GM19351 (cell line): ENCODE measurements at regions not wholly inside any gene's neighbourhood (a gene's known extent, or its start where the extent isn't known, plus 50 kb on each side); places are given as distances from the start of the nearest gene placed in this dataset.
"Not testable (repeated sequence)": the region's sequence is repeated elsewhere in the genome, so short reads cannot be mapped to it uniquely, and the experiment has no call there.

Experiments
- ATAC-seq: cut with Tn5 transposase; IDR thresholded peaks from one replicate; pipeline ENCODE4 v1.9.1; 2021; ENCODE audit warnings: mild to moderate bottlenecking, moderate library complexity; ENCODE audit not compliant: unreplicated experiment

DNA sequence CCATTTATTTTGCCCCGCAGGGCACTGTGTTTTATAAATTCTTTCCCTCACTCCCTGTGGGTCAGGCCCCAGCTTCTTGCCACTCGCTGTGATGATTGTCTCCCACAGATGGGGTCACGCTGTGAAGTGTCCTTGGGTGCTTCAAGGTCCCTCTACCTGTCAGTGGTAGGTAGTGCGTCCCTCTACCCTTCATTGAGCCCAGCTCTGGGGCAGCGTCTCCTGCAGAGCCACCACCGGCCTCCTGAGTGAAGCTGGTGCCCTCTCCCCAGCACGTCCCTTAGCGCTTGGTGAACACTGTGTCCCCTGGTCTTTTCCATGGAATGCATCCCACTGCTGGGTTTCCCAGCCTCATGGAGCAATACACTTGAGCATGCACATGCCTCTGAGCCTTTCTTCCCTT is 108.2 kb downstream of the NRN1 start:
- no peak for ATAC-seq

DNA sequence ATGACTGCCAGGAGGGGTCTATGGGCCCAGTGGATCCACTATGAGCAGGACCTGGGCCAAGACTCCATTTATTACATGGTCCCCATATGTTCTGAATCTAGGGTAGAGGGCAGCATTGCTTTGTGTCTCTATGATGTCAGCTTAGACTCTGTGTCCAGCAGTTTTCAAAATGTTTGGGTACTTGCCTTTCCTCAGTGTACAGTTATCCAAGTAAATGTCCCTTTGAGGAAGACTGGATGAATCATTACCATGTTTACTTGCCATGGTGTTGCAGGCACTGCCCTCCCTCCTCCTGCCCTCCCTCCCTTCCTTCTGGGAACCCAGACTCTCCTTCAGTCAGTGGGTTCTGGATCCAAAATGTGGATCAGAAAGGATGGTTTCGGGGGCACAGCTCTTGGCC is 108.6 kb downstream of the NRN1 start:
- ATAC-seq = no peak

GRCh38 chr6:5896476-5897200 is 110.1 kb downstream of the NRN1 start:
- no peak for ATAC-seq

DNA sequence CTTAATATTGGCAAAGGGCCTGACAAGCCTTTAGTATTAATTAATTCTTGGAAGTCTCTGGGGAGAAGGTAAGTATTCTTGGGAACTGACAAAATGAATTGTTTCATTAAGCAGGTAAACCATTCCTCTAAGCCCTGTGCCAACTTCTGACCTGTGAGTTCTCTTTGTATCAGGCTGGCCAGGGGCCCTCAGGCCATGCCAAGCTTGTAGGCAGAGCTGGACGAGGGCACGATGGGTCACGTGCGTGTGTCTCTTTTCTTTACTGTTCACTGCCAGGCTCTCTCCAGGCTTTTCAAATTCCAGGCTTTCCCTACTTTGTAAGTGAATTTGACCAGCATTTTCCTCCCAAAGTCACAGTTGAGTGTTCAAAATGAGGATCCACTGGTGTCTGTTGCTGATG is 112.4 kb downstream of the NRN1 start:
- ATAC-seq = no peak

GRCh38 chr6:5893295-5893694 is 113.4 kb downstream of the NRN1 start:
- no peak for ATAC-seq

- ATAC-seq = no peak
Observed at GRCh38 chr6:5892669-5893068, 114.1 kb downstream of the NRN1 start.

- ATAC-seq = no peak
Observed at GRCh38 chr6:5878792-5879191, 127.9 kb downstream of the NRN1 start.

- no peak for ATAC-seq
Observed at GRCh38 chr6:5876076-5876475, 130.6 kb downstream of the NRN1 start.

- not testable (repeated sequence) for ATAC-seq
Observed at GRCh38 chr6:5873976-5874375, 132.7 kb downstream of the NRN1 start.

GRCh38 chr6:5871296-5871695 is 135.4 kb downstream of the NRN1 start:
- ATAC-seq = peak; percentile 65

DNA sequence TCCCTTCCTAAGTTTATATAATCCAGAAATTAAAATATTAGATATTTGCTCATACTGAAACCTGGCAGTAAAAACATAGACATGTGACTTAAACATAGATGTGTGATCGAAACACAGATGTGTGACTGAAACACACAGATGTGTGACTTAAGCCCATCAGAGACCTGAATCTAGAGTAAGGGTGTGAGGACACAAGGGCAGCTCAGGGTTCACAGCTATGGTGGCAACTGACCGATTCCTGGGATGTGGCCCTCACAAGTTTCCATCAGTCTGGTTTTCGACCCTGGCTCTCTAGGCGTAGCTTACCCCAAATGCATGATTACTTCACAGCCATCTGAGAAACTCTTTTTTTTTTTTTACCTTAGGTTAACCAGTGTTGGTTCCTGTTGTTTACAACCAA is 137.0 kb downstream of the NRN1 start:
- ATAC-seq = peak; percentile 60

DNA sequence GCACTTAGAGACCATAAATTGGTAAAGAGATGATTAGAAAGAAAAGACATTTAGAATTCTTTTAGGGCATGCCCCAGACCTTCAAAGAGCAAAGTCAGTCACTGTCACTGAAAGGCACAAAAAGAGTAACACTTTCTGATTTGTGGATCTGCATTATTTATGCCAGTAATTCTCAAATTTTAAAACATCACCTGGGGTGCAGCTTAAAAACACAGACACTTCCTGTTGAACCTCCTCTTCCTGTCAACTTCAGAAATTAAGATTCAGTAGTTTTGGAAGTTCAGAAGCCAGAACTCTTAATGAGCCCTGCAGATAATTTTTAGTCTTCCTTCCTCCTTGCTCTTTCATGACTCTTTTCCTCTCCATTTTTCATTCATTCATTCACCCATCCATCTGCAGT is 137.5 kb downstream of the NRN1 start:
- ATAC-seq = no peak

DNA sequence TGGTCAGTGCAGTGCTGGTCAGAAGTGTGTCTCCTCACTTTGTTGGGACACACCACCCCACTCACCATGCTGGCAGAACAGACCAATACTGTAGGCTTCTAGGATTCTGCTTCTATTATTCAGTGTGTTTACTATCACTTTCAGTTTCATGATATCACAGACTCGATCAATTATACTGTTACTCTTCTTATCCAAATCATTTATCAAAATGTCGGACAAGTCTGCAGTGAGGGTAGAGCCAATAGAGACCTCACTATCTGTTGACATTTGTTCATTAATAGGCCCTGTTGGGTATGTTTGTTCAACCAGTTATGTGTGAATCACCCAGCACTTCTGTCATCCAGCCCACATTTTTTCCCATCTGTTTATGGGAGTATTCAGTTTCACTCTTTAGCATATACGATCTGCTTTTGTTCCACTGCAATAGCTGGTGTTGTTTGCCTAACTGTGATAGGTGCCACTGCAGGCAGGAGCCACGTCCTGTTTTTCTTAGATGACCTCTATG is 140.1 kb downstream of the NRN1 start:
- ATAC-seq = no peak

- ATAC-seq = no peak
Observed at GRCh38 chr6:5865506-5866031, 141.2 kb downstream of the NRN1 start.

GRCh38 chr6:5860849-5861248 is 145.9 kb downstream of the NRN1 start:
- ATAC-seq = no peak

DNA sequence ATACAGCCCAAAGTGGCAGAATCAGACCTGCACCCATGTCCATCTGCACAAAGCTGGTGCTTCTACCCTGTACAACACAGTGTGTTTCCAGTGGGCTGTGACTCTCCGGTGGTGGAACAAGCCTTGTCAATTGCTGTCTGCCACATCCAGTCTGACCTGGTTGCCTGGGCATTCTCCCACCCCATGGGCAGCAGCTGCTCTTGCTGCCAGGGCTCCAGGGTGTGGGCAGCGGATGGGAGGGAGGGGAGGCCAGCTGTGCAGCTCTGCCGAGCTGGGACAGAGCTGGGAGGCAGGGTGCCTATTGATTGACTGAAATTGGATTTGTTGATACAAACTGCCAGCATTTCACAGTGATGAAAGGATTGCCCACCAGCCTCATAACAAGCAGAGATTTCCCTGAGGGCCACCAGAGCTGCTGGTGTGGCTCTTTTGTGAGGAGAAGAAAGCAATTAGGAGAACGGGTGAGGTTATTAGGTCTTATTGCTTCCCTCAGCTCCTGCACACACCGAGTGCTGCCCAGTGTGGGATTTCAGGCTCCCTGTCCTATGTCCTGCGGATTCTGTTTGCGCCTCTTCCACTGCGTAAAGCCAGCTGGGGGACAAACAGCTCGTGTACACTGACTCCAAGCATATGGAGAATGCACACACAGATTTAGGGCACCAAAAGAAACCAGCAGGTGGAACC is 150.8 kb downstream of the NRN1 start:
- ATAC-seq = no peak

GRCh38 chr6:5854899-5855298 is 151.8 kb downstream of the NRN1 start:
- ATAC-seq = no peak

DNA sequence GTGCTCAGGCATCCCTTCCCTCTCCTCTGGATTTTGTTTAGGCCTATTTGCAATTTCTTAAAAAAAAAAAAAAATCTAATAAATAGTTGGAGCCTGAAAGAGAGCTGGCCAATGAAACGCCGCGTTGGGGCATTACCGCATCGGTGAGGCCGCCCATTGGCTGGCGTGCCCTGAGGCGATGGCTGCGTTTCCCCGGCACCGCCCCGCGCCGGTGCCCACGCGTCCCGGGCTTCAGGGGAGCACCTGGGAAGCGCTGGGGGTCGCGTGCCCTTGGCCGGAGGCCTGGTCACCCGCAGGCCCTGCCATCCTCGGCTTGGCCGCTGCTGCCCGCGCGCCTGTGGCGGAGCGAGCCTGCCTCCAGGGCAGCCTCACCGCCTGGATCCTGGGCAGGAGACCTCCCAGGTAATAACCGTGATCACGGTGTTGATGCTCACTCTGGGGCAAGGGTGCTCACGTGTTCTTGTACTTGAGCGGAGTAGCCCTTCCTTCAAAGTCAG is 155.4 kb downstream of the NRN1 start:
- ATAC-seq = peak; percentile 87

GRCh38 chr6:5850848-5851255 is 155.9 kb downstream of the NRN1 start:
- ATAC-seq = peak; percentile 44

DNA sequence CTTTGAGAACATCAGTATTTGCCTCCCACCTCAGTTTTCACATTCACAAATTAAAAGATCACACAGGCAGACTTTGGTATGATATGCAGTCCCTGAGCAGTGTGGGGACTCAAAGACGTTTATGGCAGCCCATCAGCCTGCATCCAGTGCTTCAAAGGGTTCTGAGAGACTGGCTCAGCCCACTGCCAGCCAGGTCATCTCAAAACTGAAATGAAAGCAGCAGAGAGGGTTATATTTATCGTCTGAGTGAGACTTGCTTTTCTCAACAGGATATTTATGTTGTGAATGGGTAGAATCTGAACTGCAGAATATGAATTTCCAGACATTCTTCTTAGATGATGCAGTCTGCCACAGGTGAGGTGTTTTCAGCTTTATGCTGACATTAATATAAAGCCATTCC is 159.8 kb downstream of the NRN1 start:
- ATAC-seq = peak; percentile 56

DNA sequence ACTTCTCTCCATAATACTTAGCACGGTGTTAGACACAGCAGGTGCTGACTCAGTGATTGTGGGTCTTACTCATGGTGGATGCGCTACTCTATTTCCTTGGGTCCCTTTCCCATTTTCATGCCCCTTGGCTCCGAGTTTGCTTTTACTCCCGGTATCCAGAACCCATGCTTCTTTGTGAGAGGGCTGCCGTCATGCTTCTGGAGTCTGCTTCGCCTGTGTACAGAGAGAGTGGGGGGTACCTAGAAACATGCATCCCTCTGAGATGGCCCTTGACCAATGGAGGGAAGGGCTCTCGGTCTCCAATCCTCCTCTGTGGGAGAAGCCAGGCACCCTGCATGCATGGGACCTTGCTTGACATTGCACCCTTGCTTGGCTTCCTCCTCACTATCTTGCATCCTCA is 160.4 kb downstream of the NRN1 start:
- ATAC-seq = no peak

- ATAC-seq = no peak
Observed at GRCh38 chr6:5843078-5843477, 163.6 kb downstream of the NRN1 start.
